EL (cell line): ENCODE measurements at regions not wholly inside any gene's neighbourhood (a gene's known extent, or its start where the extent isn't known, plus 50 kb on each side); places are given as distances from the start of the nearest gene placed in this dataset.

ENCODE experiments used
- DNase-seq: peaks from one replicate; pipeline ENCODE4 v3.0.0-alpha.2; 2016

GRCh38 chr2:150971910-150972309, 289.8 kb downstream of the RBM43 start:
- DNase-seq = no peak

DNA sequence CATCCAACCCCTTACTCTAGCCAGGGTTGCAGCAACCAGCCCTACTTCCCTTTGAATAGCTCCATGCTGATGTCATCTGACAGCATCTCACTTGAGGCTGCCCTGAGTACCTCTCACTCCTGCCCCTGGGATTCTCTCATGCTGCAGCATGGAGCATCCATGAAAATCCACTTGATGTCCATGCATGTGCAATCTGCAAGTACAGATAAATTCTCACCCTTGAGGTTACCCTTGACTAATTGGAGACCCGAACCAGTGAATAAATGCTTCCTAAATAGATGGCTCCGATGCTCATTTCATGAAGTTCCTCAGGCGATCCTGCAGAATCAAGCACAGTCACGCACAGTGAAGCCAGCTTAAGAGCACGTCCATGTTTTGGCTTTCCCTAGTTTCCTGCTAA, 298.3 kb downstream of the RBM43 start:
- DNase-seq = no peak

- DNase-seq = no peak
These were observed 306.4 kb downstream of the RBM43 start for GRCh38 chr2:150955231-150955630.

- no peak for DNase-seq
These were observed 314.8 kb downstream of the RBM43 start for GRCh38 chr2:150946831-150947230.

GRCh38 chr2:150944315-150944714, 317.3 kb downstream of the RBM43 start:
- no peak for DNase-seq

DNA sequence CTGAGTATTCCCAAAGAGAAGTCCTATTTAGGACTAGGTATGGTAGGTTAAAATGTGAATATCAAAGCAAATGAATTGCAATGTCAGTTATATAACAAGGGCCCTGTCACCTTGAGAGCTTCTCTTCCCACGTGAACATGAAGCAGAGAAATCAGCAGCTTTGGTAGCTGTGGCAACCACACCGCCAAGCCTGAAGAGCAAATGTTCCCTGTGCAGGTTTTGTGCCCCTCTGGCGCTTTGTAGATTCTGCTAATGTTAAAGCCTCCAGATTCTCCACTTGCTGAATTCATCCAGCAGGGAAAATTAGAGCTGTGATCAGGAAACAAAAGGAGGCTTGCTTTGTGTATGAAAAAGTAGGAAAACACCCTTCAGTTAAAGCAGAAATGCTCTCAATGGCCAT, 322.6 kb downstream of the RBM43 start:
- no peak for DNase-seq

GRCh38 chr2:150938527-150938926, 323.1 kb downstream of the RBM43 start:
- peak; percentile 36 for DNase-seq

DNA sequence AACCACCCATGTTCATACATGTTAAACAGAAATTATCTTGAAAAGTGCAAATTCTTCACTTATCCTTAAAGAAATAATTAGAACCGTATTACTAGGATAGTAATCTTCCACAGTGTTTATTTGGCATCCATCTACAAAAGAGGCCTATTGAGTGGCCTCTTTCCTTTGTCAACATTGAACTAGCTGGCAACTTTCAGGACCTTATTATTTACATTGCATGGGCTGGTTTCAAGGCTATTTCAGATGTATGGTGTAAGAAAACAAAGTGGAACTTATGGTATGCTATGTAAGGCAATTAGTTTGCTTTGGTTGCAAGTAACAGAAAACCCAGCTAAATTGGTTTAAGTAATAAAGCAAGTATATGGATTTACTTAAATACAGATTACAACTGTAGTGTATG, 324.6 kb downstream of the RBM43 start:
- DNase-seq = no peak

DNA sequence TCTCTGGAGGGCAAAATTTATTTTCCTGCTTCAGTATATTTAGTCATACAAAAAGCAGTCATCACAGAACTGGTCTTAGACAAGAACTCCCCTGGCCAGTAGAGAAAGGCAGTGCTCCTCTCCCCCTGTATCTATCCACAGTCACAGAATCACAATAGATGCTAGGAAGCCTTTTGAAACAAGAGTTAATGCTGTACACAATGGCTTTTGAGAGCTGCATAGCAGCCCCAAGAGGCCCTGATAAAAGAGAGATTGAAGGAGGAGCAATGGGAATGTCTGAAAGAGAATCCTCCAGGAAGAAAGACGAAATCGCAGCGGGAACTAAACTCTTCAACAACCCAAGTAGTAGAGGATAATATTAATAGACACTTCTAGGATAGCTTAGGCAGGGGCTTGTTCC, 330.2 kb downstream of the RBM43 start:
- DNase-seq = no peak

DNA sequence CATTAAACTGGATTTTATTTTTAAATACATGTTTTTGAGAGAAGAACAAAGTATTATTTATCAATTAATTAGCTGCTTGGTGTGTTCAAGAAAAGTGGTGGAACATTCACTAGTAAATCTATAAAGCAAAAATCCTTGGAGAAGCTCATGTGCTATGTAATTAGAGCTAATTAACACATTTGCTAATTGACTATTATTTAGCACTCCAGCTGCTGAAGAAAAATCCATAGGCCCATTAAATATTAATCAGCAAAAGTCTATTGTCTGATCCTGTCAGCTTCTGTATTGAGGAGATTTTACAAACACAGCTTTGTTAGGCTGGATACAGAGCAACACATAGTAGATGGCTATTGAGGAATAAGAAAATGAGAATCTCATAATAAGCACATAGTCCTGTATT, 336.1 kb downstream of the RBM43 start:
- DNase-seq = no peak

DNA sequence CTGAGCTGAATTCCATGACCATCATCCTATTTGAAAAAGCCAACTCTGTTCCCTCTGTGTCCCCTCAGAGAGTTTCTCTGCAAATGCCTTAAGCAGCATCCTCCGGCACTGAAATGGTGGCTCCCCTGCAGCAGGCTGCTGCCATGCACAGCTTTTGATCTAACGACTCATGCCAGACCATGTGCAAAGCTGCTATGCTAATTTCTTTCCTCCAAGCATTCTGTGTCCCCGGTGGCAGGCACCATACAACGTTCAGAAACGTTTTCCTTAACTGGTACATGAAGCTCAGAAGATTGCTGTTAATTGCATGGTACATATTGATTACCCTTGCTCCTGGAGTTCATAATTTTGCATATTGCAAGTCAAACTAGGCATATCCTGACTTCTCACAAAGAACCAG, 336.8 kb downstream of the RBM43 start:
- DNase-seq = no peak

- no peak for DNase-seq
These were observed 341.8 kb downstream of the RBM43 start for GRCh38 chr2:150919901-150920300.

DNA sequence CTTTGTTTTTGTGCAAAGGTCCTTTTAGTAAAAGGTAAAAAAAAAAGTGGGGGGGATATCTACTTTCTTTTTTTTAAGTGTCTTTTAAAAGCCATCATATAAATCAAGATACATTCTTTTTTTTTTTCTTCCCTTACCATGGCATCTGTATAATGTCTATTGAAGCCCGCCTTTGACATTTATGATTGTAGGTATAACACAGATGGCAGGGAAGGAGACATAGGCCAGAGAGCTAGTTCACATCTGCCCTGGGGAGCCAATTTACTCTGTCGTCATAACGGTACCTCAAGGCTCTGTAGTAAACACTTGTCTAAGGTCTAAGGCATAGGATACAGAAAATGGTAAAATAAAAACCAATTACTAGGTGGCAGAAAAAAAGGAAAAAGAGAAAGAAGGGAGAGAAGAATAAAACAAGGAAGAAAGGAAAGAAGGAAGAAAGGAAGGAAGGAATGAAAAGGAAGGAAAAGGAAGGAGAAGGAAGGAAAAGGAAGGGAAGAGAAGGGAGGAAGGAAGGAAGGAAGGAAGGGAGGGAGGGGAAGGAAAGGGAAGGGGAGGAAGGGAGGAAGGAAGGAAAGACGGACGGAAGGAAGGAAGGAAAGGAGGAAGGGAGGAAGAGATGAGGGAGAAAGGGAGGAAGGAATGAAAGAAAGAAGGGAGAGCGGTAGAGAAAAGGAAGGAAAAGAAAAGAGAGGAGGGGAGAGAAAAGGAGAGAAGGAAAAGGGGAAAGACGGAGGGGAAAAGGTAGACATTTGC, 343.5 kb downstream of the RBM43 start:
- no peak for DNase-seq

DNA sequence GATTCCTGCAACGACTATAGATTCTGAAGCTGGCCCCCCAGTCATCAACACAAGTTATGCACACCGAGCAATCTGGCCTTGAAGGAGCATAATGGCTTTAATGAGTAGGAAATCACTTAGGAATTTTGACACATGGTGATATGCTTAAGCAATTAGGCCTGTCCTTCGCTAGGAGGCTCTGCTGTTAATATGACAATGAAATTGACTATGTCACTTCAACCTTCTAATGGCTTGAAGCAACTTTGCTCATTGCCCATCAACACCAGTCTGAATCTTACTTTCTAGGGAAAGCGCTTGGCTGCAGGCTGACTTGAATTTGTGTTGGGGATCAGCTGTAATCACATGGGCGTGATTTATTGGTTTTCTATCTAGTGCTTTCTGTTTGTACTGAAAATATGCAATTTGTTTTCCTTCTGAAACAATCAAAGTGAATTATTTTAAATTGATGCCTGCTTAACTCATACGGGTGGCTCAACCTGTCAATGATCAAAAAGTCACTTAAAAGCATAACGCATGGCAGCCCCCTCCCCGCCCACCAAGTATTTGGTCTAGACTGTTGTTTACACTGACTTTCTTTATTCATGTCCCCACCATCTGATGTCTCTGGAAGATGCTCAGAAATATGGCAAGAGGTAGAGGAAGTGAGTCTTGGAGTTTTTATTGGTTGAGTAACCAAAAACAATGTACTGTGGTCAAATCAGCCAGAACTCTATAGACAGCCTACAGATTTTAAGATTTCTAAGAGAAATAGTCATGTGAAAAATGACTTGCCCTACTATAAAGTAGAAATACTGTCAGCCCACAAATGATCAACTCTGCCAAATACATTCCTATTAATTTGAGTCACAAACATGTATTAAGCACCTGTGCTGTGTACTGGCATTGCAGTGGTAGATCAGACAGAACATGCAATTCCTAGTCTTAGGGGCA, 344.9 kb downstream of the RBM43 start:
- DNase-seq = peak; percentile 40

DNA sequence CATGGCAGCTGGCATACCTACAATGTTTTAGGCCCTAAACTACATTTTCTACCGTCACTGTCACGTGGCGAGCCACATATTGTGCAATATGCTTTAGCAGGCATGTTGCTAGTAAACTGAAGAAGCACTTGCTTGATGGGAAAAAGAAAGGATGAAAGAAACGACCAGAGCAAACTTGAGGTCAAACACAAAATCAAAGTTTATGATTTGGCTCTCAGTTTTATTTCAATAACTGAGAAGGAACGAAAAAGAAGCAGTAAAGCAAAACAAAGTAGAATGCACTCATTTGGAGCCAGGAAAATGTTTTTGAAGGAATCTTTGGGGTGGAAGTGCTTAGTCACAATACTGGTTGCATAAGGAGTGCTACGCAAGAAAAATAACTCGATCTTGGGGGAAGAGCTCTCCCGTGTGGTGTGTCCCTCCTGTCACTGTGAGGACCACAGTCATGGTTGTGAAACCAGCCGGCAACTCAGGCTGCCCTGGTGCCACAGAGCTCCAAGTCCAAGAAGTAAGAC, 349.8 kb downstream of the RBM43 start:
- peak; percentile 87 for DNase-seq

DNA sequence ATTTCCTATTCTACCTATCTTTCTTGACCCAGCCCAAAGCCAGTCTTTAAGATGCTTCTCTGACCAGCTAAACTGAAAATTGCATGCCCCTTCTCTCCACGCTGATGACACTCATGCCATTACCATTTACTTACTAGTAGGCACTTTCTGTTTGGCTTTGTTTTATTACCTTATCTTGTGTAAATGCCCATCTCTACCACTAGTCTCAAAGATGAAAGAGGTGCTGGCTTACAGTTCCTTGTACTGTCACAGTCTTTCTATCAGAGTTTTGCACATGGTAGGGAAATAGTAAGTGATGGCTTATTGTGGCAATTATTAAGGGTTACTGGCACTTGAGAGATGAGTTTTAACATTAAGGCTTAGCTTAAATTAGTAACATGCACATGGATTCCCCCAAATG, 352.1 kb downstream of the RBM43 start:
- no peak for DNase-seq

GRCh38 chr2:150909090-150909489, 352.6 kb downstream of the RBM43 start:
- no peak for DNase-seq

- DNase-seq = no peak
These were observed 354.2 kb downstream of the RBM43 start for GRCh38 chr2:150907466-150907865.

GRCh38 chr2:150903461-150903860, 358.2 kb downstream of the RBM43 start:
- DNase-seq = no peak

- DNase-seq = no peak
These were observed 358.6 kb downstream of the RBM43 start for GRCh38 chr2:150903055-150903454.

DNA sequence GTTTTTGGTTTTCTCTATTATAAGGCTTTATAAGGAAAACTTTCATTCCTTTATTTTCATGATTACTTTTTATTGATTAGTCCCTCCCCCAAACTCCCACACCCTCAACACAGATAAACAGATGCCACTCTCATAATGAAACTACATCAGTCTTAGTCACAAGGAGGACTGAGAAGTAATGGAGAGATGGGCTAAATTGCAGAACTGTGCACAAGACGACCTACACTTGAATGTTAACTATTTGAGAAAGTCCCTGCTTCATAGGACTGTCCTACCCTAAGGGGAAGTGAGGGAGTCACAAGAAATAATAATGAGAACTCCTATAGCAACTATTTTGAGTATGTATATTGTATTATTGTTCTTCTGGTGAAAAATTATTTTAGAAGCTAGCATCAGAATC, 360.8 kb downstream of the RBM43 start:
- DNase-seq = no peak

DNA sequence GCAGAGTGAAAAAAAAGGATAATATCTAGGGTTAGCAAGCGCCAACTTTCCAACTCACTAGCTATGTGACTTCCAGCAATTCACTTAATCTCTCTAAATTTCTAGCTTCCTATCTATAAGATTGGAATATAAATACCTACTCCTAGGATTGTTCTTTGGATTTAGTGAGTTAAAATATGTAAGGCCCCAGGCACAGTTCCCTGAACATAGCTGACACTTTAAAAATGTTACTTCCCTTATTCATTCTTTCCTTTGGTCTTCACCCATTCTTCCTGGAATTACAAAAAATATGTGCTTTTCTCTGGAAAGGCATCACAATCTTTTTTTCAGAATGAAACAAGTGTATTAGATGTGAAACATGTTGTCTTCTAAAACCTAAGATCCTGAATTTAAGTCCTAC, 365.7 kb downstream of the RBM43 start:
- DNase-seq = no peak

- DNase-seq = peak; percentile 87
These were observed 372.5 kb downstream of the RBM43 start for GRCh38 chr2:150889141-150889540.

- DNase-seq = peak; percentile 53
These were observed 373.3 kb downstream of the RBM43 start for GRCh38 chr2:150888337-150888736.
